SK-N-SH treated with all-trans-retinoic acid at 6 μM for 48 hours (cell line): ENCODE measurements at regions not wholly inside any gene's neighbourhood (a gene's known extent, or its start where the extent isn't known, plus 50 kb on each side); places are given as distances from the start of the nearest gene placed in this dataset.
A peak's percentile ranks its signal among the peaks of the same experiment; 100 is the strongest.

Source experiments
- ATAC-seq: fragments of 200-7000 bp; cut with Tn5 transposase; 3 replicates; pipeline ENCODE4 v1.9.1; 2020; ENCODE audit warnings: mild to moderate bottlenecking, moderate library complexity
- ARNTL ChIP-seq: fragments of 450-650 bp; formaldehyde crosslinking; IDR thresholded peaks from 2 replicates; pipeline ENCODE4 v1.5.0; 2020; ENCODE audit warnings: low read depth, mild to moderate bottlenecking, moderate library complexity, borderline replicate concordance
- BACH2 ChIP-seq: fragments of 250-450 bp; sonication (Bioruptor Pico); IDR thresholded peaks from 2 replicates; pipeline ENCODE4 v1.9.0; 2021; ENCODE audit warnings: mild to moderate bottlenecking, borderline replicate concordance
- CSDC2 ChIP-seq: fragments of 250-450 bp; sonication (Bioruptor Pico); IDR thresholded peaks from 2 replicates; pipeline ENCODE4 v1.5.0; 2020; ENCODE audit warnings: mild to moderate bottlenecking, moderate library complexity
- CSRNP3 ChIP-seq: fragments of 250-450 bp; sonication (Bioruptor Pico); IDR thresholded peaks from 2 replicates; pipeline ENCODE4 v1.5.1; 2021; ENCODE audit warnings: mild to moderate bottlenecking, moderate library complexity
- ESRRG ChIP-seq: fragments of 250-450 bp; sonication (Bioruptor Pico); IDR thresholded peaks from 2 replicates; pipeline ENCODE4 v1.6.1; 2021; ENCODE audit warnings: mild to moderate bottlenecking
- GLIS3 ChIP-seq: fragments of 250-450 bp; sonication (Bioruptor Pico); IDR thresholded peaks from 2 replicates; pipeline ENCODE4 v1.5.0; 2020; ENCODE audit warnings: mild to moderate bottlenecking, moderate library complexity
- ISL1 ChIP-seq: fragments of 250-450 bp; sonication (Bioruptor Pico); IDR thresholded peaks from 2 replicates; pipeline ENCODE4 v2.1.2; 2022; ENCODE audit warnings: mild to moderate bottlenecking, moderate library complexity
- OSR1 ChIP-seq: fragments of 250-450 bp; sonication (Bioruptor Pico); IDR thresholded peaks from 2 replicates; pipeline ENCODE4 v1.8.0; 2022; ENCODE audit warnings: moderate library complexity, mild to moderate bottlenecking, inconsistent platforms
- PPARA ChIP-seq: fragments of 250-450 bp; sonication (Bioruptor Pico); IDR thresholded peaks from 2 replicates; pipeline ENCODE4 v1.5.0; 2020; ENCODE audit warnings: mild to moderate bottlenecking, borderline replicate concordance
- RARB ChIP-seq: fragments of 250-450 bp; sonication (Bioruptor Pico); IDR thresholded peaks from 2 replicates; pipeline ENCODE4 v1.8.0; 2021; ENCODE audit warnings: mild to moderate bottlenecking, moderate library complexity
- TCF4 ChIP-seq: fragments of 250-450 bp; sonication (Bioruptor Pico); IDR thresholded peaks from 2 replicates; pipeline ENCODE4 v1.8.0; 2021; ENCODE audit warnings: mild to moderate bottlenecking, moderate library complexity, borderline replicate concordance
- TSHZ2 ChIP-seq: fragments of 250-450 bp; sonication (Bioruptor Pico); IDR thresholded peaks from 2 replicates; pipeline ENCODE4 v1.5.0; 2020; ENCODE audit warnings: mild to moderate bottlenecking, moderate library complexity
- ZC3H10 ChIP-seq: fragments of 250-450 bp; sonication (Bioruptor Pico); IDR thresholded peaks from 2 replicates; pipeline ENCODE4 v1.5.1; 2021; ENCODE audit warnings: mild to moderate bottlenecking, moderate library complexity
- ZFP3 ChIP-seq: fragments of 250-450 bp; sonication (Bioruptor Pico); IDR thresholded peaks from 2 replicates; pipeline ENCODE4 v1.5.0; 2020; ENCODE audit warnings: mild to moderate bottlenecking, moderate library complexity
- ZFP30 ChIP-seq: fragments of 450-650 bp; formaldehyde crosslinking; IDR thresholded peaks from 2 replicates; pipeline ENCODE4 v1.5.0; 2022; ENCODE audit warnings: mild to moderate bottlenecking, moderate library complexity
- ZNF565 ChIP-seq: fragments of 450-650 bp; formaldehyde crosslinking; conservative IDR thresholded peaks from 2 replicates; pipeline ENCODE4 v1.5.0; 2020; ENCODE audit warnings: low read depth, mild to moderate bottlenecking, moderate library complexity
- ZNF70 ChIP-seq: fragments of 450-650 bp; formaldehyde crosslinking; IDR thresholded peaks from 2 replicates; pipeline ENCODE4 v1.5.0; 2020; ENCODE audit warnings: mild to moderate bottlenecking, moderate library complexity
- TF ChIP-seq, protein P1 (sequence below): fragments of 250-450 bp; sonication (Bioruptor Pico); IDR thresholded peaks from 2 replicates; pipeline ENCODE4 v1.5.1; 2020; ENCODE audit warnings: low read depth, mild to moderate bottlenecking, moderate library complexity
- TF ChIP-seq, protein P2 (sequence below): fragments of 250-450 bp; sonication (Bioruptor Pico); IDR thresholded peaks from 2 replicates; pipeline ENCODE4 v1.8.0; 2021; ENCODE audit warnings: low read depth, mild to moderate bottlenecking, moderate library complexity, borderline replicate concordance
- TF ChIP-seq, protein P3 (sequence below): fragments of 250-450 bp; sonication (Bioruptor Pico); IDR thresholded peaks from 2 replicates; pipeline ENCODE4 v1.8.0; 2020; ENCODE audit warnings: mild to moderate bottlenecking, moderate library complexity, borderline replicate concordance

GRCh38 chr2:12879649-12880048 is 162.9 kb downstream of the TRIB2 start:
- ATAC-seq, result no peak
- TF ChIP-seq OSR1 (CRISPR knock-in tag) (no peak), ARNTL (CRISPR knock-in tag) (no peak), TSHZ2 (CRISPR knock-in tag) (no peak), ISL1 (CRISPR knock-in tag) (no peak), CSDC2 (no peak)

DNA sequence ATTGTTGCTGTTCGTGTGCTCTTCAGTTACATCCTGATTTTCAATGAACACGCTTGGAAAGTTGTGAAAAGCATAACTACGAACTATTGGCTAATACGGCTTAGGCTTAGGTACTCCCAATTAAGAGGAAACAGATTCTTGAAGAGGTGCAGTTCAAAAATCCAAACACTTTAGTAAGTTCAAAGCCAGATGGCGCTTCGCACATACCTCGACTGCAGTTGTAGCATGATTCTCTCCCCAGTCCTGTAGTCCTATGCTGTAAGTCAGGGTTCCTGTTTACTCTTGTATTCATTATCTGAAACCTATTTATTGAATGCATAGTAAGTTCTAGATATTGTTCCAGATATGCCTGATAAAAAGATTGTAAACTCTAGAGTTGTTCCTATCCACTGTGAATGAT is 165.2 kb downstream of the TRIB2 start:
- TF ChIP-seq ZNF565 (CRISPR knock-in tag) (no peak), ESRRG (CRISPR knock-in tag) (no peak), TCF4 (no peak), ZNF70 (CRISPR knock-in tag) (no peak), BACH2 (CRISPR knock-in tag) (no peak), ISL1 (CRISPR knock-in tag) (no peak), ZC3H10 (CRISPR knock-in tag) (no peak), RARB (CRISPR knock-in tag) (no peak), GLIS3 (CRISPR knock-in tag) (no peak), ARNTL (CRISPR knock-in tag) (no peak), CSRNP3 (CRISPR knock-in tag) (no peak), ZFP30 (CRISPR knock-in tag) (no peak), ZFP3 (CRISPR knock-in tag) (no peak), CSDC2 (no peak), TSHZ2 (CRISPR knock-in tag) (no peak), PPARA (no peak)
- TF ChIP-seq, protein P1, sequence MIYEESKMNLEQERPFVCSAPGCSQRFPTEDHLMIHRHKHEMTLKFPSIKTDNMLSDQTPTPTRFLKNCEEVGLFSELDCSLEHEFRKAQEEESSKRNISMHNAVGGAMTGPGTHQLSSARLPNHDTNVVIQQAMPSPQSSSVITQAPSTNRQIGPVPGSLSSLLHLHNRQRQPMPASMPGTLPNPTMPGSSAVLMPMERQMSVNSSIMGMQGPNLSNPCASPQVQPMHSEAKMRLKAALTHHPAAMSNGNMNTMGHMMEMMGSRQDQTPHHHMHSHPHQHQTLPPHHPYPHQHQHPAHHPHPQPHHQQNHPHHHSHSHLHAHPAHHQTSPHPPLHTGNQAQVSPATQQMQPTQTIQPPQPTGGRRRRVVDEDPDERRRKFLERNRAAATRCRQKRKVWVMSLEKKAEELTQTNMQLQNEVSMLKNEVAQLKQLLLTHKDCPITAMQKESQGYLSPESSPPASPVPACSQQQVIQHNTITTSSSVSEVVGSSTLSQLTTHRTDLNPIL (CRISPR knock-in tag), result no peak
- TF ChIP-seq, protein P2, sequence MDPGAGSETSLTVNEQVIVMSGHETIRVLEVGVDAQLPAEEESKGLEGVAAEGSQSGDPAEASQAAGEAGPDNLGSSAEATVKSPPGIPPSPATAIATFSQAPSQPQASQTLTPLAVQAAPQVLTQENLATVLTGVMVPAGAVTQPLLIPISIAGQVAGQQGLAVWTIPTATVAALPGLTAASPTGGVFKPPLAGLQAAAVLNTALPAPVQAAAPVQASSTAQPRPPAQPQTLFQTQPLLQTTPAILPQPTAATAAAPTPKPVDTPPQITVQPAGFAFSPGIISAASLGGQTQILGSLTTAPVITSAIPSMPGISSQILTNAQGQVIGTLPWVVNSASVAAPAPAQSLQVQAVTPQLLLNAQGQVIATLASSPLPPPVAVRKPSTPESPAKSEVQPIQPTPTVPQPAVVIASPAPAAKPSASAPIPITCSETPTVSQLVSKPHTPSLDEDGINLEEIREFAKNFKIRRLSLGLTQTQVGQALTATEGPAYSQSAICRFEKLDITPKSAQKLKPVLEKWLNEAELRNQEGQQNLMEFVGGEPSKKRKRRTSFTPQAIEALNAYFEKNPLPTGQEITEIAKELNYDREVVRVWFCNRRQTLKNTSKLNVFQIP (CRISPR knock-in tag), result no peak
- TF ChIP-seq, protein P3, sequence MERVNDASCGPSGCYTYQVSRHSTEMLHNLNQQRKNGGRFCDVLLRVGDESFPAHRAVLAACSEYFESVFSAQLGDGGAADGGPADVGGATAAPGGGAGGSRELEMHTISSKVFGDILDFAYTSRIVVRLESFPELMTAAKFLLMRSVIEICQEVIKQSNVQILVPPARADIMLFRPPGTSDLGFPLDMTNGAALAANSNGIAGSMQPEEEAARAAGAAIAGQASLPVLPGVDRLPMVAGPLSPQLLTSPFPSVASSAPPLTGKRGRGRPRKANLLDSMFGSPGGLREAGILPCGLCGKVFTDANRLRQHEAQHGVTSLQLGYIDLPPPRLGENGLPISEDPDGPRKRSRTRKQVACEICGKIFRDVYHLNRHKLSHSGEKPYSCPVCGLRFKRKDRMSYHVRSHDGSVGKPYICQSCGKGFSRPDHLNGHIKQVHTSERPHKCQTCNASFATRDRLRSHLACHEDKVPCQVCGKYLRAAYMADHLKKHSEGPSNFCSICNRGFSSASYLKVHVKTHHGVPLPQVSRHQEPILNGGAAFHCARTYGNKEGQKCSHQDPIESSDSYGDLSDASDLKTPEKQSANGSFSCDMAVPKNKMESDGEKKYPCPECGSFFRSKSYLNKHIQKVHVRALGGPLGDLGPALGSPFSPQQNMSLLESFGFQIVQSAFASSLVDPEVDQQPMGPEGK (CRISPR knock-in tag), result no peak
- ATAC-seq, result peak; percentile 53; the same call in 2 of the 3 replicates
